Left ventricle myocardium inferior (tissue), 1 donor: ENCODE measurements at regions not wholly inside any gene's neighbourhood (a gene's known extent, or its start where the extent isn't known, plus 50 kb on each side); places are given as distances from the start of the nearest gene placed in this dataset.

Source experiments
- DNase-seq: peaks from one replicate; pipeline ENCODE4 v3.0.0-alpha.2; 2020
- H3K27ac ChIP-seq: fragments of 200-600 bp; replicated peaks from 2 replicates; pipeline ENCODE4 v1.8.0; 2021
- H3K27me3 ChIP-seq: fragments of 200-600 bp; 2 replicates; pipeline ENCODE4 v1.8.0; 2021; ENCODE audit warnings: low read depth
- H3K36me3 ChIP-seq: fragments of 200-600 bp; 2 replicates; pipeline ENCODE4 v1.8.0; 2021
- H3K4me1 ChIP-seq: fragments of 200-600 bp; 2 replicates; pipeline ENCODE4 v1.8.0; 2021
- H3K4me3 ChIP-seq: fragments of 200-600 bp; 2 replicates; pipeline ENCODE4 v1.8.0; 2021; ENCODE audit warnings: mild to moderate bottlenecking, moderate library complexity
- H3K9me3 ChIP-seq: fragments of 200-600 bp; replicated peaks from 2 replicates; pipeline ENCODE4 v1.8.0; 2021
- intact Hi-C: fragments of 100-400 bp; cut with micrococcal nuclease; formaldehyde crosslinking; loops from one replicate; pipeline ENCODE4 v1.11.0; 2022
- TF ChIP-seq, protein P1 (sequence below): fragments of 200-600 bp; IDR thresholded peaks from 2 replicates; pipeline ENCODE4 v1.8.0; 2021; ENCODE audit warnings: antibody characterized with exemption, mild to moderate bottlenecking, borderline replicate concordance
- donor health status: DM: no; HTN: yes; CAD: no; lungs with severe emphysema.

DNA sequence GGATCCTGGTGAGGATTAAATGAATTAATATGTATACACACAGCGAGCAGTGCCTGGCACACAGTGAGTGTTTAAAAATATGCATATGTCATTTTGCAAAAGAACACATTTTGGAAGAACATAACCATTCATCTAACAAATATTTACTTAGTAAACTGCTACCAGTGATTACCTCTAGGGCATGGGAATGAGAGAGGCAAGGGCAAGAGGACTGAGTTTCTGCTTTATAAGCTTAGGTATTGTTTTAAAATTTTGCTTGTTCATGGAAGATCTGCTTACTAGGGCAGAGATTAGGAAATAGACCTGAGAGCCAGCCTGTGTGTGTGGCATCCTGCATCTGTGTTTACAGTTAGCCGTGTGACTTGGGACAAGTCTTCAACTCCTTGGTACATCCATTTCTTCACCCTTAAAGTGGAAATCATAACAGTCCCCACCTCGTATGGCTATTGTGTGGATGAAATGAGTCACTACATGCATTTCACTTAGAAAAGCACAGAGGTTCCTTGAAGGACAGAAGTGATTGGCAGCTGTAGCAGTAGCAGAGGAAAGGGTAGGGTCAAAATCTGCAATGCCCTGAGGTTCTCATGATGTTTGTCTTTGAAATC lies 198.5 kb upstream of the FMN2 start:
- DNase-seq = no peak
- Histone ChIP-seq H3K4me3 (no peak overlapping the region), H3K36me3 (no peaks in the 10 kb centered on the region), H3K27me3 (peaks cover 34% of the 10 kb centered on the region), H3K4me1 (peaks cover 4% of the 10 kb centered on the region), H3K9me3 (no peaks in the 10 kb centered on the region), H3K27ac (no peak overlapping the region)
- intact Hi-C loops = no loop called here
- TF ChIP-seq, protein P1, sequence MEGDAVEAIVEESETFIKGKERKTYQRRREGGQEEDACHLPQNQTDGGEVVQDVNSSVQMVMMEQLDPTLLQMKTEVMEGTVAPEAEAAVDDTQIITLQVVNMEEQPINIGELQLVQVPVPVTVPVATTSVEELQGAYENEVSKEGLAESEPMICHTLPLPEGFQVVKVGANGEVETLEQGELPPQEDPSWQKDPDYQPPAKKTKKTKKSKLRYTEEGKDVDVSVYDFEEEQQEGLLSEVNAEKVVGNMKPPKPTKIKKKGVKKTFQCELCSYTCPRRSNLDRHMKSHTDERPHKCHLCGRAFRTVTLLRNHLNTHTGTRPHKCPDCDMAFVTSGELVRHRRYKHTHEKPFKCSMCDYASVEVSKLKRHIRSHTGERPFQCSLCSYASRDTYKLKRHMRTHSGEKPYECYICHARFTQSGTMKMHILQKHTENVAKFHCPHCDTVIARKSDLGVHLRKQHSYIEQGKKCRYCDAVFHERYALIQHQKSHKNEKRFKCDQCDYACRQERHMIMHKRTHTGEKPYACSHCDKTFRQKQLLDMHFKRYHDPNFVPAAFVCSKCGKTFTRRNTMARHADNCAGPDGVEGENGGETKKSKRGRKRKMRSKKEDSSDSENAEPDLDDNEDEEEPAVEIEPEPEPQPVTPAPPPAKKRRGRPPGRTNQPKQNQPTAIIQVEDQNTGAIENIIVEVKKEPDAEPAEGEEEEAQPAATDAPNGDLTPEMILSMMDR = no peak

DNA sequence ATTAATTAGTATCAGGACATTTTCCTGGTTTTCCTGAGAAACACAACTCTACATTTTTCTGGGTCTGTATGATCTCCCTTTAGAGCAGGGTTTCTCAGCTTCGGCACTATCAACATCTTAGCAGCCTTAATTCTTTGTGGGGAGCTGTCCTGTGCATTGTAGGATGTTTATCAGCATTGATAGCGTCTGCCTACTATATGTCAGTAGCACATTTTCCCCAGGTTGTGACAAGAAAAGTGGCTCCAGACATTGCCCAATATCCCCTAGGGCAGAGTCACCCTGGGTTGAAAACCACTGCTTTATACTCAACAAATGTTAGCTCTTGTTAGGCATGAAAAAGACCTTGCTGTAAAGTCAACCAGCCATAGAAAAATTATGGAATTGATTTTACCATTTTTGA lies 195.1 kb upstream of the FMN2 start:
- Histone ChIP-seq H3K4me1 (peaks cover 4% of the 10 kb centered on the region), H3K27me3 (peaks cover 41% of the 10 kb centered on the region), H3K27ac (no peak overlapping the region), H3K36me3 (no peaks in the 10 kb centered on the region), H3K4me3 (no peak overlapping the region), H3K9me3 (no peaks in the 10 kb centered on the region)
- no peak for DNase-seq
- TF ChIP-seq, protein P1 = no peak
- intact Hi-C loops = loop anchor here (5.0 kb wide), 2 partner anchors 489 to 1644 kb away; no protein-coding TSS in a partner anchor

DNA sequence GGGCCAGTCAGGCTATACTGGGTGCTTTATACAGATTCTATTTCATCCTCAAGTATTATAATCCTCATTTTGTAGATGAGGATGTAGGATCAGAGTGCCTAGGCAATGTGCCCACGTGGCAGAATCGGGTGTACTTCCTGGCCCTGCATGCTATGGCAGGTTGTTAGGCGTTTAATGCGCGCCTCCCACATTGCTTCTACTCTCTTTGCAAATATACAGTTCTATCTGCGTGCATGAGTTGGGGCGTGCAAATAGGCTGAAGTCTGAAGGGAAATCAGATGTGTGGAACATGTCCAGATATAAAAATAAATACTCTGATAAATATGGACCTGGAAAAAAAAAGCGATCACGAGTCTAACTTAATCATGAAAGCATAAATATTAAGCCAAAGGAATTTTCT lies 194.7 kb upstream of the FMN2 start:
- Histone ChIP-seq H3K36me3 (no peaks in the 10 kb centered on the region), H3K27me3 (peaks cover 41% of the 10 kb centered on the region), H3K27ac (no peak overlapping the region), H3K4me1 (peaks cover 4% of the 10 kb centered on the region), H3K9me3 (no peaks in the 10 kb centered on the region), H3K4me3 (no peak overlapping the region)
- DNase-seq = no peak
- TF ChIP-seq, protein P1 = no peak
- intact Hi-C loops = loop anchor here (5.0 kb wide), 2 partner anchors 490 to 1645 kb away; no protein-coding TSS in a partner anchor

DNA sequence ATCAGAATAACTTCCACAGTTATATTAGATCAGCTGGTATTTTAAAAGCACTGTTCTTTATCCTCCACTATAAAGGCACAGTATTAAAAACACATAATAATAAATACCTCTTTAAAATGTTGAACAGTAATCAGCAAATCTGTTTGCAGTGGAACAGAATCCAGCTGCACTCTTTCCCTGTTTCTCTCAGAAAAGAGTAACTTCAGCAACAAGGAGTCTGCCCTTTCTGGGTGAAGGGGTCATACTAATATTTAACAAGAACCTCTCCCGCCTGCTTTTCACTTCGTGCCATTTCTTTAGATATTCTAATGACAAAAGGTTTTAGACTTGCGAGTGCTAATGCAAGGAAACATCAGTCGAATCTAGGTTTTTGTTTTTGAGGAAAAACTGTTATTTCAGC lies 194.2 kb upstream of the FMN2 start:
- H3K27me3 ChIP-seq = peaks cover 41% of the 10 kb centered on the region
- peaks cover 4% of the 10 kb centered on the region for H3K4me1 ChIP-seq
- no peaks in the 10 kb centered on the region for H3K9me3 ChIP-seq
- intact Hi-C loops = loop anchor here (5.0 kb wide), 2 partner anchors 490 to 1645 kb away; no protein-coding TSS in a partner anchor
- H3K27ac ChIP-seq = no peak overlapping the region
- DNase-seq = no peak
- no peaks in the 10 kb centered on the region for H3K36me3 ChIP-seq
- peak overlapping the region; percentile 23 for H3K4me3 ChIP-seq
- TF ChIP-seq, protein P1 = no peak

DNA sequence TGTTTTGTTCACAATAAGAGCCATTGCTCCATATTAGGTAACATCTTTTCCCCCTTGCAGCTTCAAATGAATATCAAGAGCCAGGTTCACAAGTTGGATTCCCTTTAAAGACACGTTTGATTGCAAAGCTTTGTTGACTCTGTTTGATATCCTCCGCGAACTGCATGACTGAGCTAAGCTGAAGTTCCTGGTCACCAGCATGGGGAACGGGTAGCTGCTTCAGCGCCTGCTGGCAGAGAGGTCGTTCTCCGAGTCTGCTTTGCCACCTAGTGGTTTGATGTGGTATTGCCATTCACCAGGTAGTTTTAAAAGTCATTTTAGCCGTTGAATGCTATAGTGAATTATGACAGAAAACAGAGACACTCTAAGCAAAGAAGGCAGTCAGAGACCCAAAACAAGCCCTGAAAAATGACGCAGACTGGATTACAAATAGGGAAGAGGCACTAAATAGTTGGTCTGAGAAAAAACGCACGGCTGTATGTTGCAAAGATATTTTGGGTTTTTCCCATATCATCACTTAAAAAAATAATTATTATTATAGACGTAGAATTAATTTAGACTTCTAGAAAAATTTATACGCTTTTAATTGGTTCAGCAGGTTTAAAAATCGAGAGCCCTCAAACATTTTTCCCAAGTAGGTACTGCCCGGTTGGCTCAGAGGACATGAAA lies 193.5 kb upstream of the FMN2 start:
- Histone ChIP-seq H3K9me3 (no peaks in the 10 kb centered on the region), H3K36me3 (no peaks in the 10 kb centered on the region), H3K27ac (no peak overlapping the region), H3K4me1 (peaks cover 4% of the 10 kb centered on the region), H3K27me3 (peaks cover 41% of the 10 kb centered on the region), H3K4me3 (peak overlapping the region; percentile 23)
- intact Hi-C loops = loop anchor here (5.0 kb wide), 2 partner anchors 491 to 1646 kb away; no protein-coding TSS in a partner anchor
- TF ChIP-seq, protein P1 = peak; percentile 96
- peak; percentile 50 for DNase-seq
